Stomach (tissue), 4 donors: ENCODE measurements at regions not wholly inside any gene's neighbourhood (a gene's known extent, or its start where the extent isn't known, plus 50 kb on each side); places are given as distances from the start of the nearest gene placed in this dataset.

Experiments used
- POLR2AphosphoS5 ChIP-seq, 3 donors: sonication (generic); formaldehyde crosslinking; IDR thresholded peaks; one replicate each; pipeline ENCODE4 v1.6.1; 2016; ENCODE audit warnings: antibody characterized with exemption in 3 of 3
- TF ChIP-seq, protein P1 (sequence below), 7 experiments: fragments of 450-650 bp in 4 of 7; fragments of 200-600 bp in 3 of 7; sonication (generic) in 3 of 7; IDR thresholded peaks; one replicate each; pipeline ENCODE4 v1.5.1; 2016 to 2019; ENCODE audit warnings: antibody characterized with exemption in 7 of 7, control low read depth in 2 of 7, mild to moderate bottlenecking in 1 of 7

DNA sequence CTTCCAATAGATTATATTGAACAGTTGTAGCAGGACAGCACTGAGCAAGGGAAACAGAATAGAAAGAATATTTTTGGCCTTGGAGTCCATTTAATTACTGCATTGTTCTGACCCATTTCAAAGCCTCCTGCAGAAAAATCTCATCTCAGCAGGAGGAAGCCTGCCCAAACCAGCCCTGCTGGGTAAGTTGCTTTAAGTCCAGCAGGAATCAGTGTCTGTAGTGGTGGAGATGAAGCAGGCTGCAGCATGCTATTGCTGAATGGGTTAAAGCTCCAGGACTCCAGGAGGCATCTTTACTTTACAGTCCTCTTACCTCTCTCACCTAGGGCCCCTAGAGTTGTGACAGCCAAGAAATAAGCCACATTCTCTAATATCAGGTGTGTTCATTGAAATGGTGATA lies 380.3 kb upstream of the THBS1 start:
- TF ChIP-seq, protein P1, sequence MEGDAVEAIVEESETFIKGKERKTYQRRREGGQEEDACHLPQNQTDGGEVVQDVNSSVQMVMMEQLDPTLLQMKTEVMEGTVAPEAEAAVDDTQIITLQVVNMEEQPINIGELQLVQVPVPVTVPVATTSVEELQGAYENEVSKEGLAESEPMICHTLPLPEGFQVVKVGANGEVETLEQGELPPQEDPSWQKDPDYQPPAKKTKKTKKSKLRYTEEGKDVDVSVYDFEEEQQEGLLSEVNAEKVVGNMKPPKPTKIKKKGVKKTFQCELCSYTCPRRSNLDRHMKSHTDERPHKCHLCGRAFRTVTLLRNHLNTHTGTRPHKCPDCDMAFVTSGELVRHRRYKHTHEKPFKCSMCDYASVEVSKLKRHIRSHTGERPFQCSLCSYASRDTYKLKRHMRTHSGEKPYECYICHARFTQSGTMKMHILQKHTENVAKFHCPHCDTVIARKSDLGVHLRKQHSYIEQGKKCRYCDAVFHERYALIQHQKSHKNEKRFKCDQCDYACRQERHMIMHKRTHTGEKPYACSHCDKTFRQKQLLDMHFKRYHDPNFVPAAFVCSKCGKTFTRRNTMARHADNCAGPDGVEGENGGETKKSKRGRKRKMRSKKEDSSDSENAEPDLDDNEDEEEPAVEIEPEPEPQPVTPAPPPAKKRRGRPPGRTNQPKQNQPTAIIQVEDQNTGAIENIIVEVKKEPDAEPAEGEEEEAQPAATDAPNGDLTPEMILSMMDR (IDR thresholded peaks at IDR 0.05): no peak
- no peak for TF ChIP-seq POLR2AphosphoS5 (IDR thresholded peaks at IDR 0.05)
